Esophagus muscularis mucosa (tissue), 3 donors: ENCODE measurements at regions not wholly inside any gene's neighbourhood (a gene's known extent, or its start where the extent isn't known, plus 50 kb on each side); places are given as distances from the start of the nearest gene placed in this dataset.

Experiments used
- POLR2A ChIP-seq: fragments of 450-650 bp; IDR thresholded peaks from one replicate; pipeline ENCODE4 v1.6.1; 2017; ENCODE audit warnings: antibody characterized with exemption, moderate library complexity, mild to moderate bottlenecking, low read depth
- TF ChIP-seq, protein P1 (sequence below), 3 experiments: fragments of 200-600 bp in 2 of 3; fragments of 450-650 bp in 1 of 3; sonication (generic) in 2 of 3; IDR thresholded peaks; one replicate each; pipeline ENCODE4 v1.5.1; 2017 to 2019; ENCODE audit warnings: antibody characterized with exemption in 3 of 3, mild to moderate bottlenecking in 2 of 3, moderate library complexity in 1 of 3

- TF ChIP-seq, protein P1, sequence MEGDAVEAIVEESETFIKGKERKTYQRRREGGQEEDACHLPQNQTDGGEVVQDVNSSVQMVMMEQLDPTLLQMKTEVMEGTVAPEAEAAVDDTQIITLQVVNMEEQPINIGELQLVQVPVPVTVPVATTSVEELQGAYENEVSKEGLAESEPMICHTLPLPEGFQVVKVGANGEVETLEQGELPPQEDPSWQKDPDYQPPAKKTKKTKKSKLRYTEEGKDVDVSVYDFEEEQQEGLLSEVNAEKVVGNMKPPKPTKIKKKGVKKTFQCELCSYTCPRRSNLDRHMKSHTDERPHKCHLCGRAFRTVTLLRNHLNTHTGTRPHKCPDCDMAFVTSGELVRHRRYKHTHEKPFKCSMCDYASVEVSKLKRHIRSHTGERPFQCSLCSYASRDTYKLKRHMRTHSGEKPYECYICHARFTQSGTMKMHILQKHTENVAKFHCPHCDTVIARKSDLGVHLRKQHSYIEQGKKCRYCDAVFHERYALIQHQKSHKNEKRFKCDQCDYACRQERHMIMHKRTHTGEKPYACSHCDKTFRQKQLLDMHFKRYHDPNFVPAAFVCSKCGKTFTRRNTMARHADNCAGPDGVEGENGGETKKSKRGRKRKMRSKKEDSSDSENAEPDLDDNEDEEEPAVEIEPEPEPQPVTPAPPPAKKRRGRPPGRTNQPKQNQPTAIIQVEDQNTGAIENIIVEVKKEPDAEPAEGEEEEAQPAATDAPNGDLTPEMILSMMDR (IDR thresholded peaks at IDR 0.05) = no peak
- TF ChIP-seq POLR2A = no peak
These were observed 164.5 kb downstream of the SUCNR1 start for GRCh38 chr3:152037953-152038352.
